ENCODE measurements at regions not wholly inside any gene's neighbourhood (a gene's known extent, or its start where the extent isn't known, plus 50 kb on each side); places are given as distances from the start of the nearest gene placed in this dataset.

DNA sequence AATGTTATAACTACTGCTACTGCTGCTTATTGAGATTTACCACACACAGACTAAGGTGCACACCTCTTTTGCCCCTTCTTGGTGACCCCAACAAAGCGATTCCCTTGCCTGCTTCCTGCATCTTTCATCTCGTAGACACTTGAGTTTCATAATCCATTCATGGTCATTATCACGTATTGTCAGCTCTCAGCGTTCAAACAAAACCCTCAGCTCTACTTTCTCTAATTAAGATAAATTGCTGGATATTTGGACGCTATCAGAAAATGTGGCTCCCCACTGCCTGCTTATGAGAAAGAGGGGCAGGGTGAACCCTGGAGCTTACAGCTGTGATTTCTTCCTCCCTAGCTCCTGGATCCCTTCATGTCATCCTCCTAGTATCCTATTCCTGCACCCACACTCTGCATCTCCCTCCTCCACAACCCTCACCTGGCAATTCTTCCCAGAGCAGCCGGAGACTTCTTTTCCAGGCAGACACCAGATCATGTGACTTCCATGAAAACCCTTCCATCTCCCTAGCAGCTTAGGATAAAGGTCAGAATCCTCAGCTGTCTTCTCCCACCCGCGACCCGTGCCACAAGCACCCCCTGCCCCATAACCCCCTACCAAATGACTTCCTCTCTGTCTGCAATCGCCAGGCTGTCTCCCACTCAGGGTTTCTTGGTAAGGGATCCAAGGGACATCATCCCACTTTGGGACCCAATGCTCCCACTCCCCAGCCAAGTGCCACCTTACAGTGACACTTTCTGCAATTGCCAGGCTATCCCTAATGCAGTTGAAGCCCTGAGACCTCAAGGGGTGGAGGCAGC is 146.5 kb downstream of the NSG2 start:
- DNase-seq = no peak

GRCh38 chr5:174192901-174193300 is 147.4 kb downstream of the NSG2 start:
- no peak for DNase-seq

DNA sequence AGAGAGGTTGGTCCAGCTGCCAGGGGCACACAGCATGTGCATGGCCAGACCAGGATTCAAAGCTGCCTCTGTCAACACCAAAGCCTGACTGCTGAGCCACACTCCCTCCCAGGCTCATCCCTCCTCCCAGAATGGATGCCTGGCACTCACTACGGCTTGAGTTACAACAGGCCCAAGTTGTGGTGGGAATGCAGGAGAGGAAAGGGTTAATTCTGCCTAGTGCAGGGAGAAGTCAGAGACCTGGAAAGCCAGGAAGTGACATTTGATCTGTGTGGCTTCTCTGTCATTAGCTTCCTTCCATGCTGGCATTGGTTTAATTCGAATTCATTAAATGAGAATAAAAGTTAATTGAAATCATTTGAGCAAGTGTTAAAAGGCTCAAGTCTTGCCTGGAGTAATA is 150.0 kb downstream of the NSG2 start:
- no peak for DNase-seq

DNA sequence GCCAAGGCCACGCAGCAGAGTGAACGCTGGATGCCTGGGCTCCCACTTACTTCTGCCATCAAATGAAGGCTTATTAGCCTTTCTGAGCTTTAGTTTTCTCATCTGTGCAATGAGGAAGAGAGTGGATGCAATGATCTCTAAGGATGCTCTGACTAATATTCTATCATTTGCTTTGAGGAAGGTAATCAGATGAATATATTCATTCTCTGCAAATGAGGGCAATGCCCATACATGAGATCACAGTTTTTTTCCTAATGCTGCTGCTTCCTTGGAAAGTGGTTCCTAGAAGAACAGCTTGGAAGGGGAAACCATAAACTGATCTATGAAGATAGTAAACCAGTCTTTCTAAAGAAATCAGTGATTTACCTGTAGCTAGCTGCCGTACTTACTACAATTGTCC is 152.4 kb downstream of the NSG2 start:
- DNase-seq = no peak

DNA sequence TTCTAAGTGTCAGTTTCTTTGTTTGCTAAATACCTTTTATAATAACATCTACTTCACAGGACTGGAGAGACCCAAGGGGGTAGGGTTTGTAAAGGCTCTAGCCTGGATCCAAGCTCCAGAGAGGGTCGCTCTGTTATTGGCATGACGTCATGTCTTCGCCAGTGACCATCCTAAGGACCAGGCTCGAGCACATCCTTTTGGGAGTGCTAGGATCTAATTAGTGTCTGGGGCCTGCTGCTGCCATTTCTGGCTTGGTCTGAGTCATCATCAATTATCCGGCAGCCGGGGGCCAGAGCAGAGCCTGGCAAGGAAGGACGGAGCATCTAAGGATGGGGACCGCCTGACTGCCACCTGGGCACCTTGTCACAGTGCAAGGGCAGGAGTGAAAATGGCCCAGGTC is 153.0 kb downstream of the NSG2 start:
- DNase-seq = no peak

DNA sequence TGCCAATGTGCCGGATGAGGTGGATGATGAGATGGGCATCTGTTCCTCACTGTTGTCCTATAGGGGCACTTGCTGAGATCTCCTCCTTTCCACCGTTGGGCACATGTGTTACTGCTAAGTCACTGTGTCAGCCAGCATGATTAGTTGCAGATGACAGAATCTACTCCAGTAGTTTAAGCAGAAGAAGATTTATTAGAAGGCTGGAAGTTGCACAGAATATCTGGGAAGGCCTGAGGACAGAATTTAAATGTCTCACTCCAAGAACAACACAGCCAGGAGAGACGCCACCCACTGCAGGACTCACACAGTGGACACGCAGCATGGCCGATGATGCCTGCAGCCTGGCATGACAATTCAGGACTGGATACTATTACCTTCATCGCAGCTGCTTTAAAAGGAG is 157.5 kb downstream of the NSG2 start:
- no peak for DNase-seq

GRCh38 chr5:174204535-174205313 is 159.2 kb downstream of the NSG2 start:
- DNase-seq = no peak

DNA sequence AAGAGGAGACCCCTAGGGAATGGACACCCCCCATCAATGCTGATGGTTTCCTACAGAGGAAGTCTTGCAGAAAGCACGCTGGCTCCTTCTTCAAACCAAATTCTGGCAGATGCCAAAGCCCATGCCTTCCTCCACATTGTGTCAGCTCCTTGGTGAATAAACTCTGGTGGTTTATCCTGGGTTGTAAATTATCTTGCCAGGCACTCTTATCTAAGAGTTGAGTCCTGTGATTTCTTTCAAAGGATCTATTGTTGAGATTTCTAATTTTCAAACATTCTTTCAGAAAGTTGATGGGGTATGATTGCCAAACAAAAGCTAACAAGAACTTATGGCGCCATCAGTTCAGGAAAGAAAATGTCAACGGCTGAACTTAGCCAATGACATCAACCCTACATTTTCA is 160.4 kb downstream of the NSG2 start:
- no peak for DNase-seq

GRCh38 chr5:174210596-174211276 is 165.2 kb downstream of the NSG2 start:
- DNase-seq = no peak

GRCh38 chr5:174211277-174211626 is 165.7 kb downstream of the NSG2 start:
- DNase-seq = no peak

DNA sequence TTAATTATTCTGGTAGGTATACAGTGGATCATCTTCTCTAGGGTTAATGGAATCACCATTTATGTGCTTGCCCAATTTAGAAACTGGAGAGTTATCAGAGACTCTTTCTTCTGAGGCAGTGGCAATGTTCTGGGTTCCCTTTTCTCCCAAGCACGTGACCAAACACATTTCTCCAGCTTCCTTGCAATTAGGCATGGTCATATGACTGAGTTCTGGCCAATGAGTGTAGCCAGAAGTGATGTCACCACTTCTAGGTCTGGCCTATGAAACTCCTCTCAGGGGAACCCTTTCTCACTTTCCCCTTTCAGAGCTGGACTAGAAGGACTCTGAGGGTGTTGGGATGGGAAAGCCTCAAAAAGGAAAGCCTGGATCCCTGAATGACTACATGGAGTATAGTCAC is 172.0 kb downstream of the NSG2 start:
- DNase-seq = no peak

GRCh38 chr5:174218162-174218561 is 172.7 kb downstream of the NSG2 start:
- no peak for DNase-seq

GRCh38 chr5:174220417-174220816 is 174.9 kb downstream of the NSG2 start:
- no peak for DNase-seq

- DNase-seq = no peak
These were observed 175.9 kb downstream of the NSG2 start for GRCh38 chr5:174221436-174221835.

GRCh38 chr5:174221946-174222345 is 176.4 kb downstream of the NSG2 start:
- DNase-seq = no peak

DNA sequence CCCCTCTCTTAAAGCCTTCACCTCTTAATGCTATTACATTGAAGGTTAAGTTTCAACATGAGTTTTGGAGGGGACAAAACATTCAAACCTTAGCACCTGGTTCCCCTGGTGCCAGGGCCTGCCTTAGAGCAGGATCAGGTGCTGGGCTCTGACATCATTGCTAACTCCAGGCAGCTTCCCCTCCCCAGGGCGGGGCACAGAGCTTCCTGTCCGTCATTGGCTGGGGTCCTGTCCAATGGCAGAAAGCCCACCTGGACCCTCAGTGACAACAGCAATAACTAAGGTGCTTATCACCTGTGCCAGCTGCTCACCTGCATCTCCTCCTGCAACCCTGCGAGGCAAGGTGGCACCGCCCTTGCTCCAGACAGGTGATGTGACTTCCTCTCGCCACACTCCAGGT is 177.4 kb downstream of the NSG2 start:
- DNase-seq = no peak

GRCh38 chr5:174223355-174223754 is 177.8 kb downstream of the NSG2 start:
- DNase-seq = no peak

DNA sequence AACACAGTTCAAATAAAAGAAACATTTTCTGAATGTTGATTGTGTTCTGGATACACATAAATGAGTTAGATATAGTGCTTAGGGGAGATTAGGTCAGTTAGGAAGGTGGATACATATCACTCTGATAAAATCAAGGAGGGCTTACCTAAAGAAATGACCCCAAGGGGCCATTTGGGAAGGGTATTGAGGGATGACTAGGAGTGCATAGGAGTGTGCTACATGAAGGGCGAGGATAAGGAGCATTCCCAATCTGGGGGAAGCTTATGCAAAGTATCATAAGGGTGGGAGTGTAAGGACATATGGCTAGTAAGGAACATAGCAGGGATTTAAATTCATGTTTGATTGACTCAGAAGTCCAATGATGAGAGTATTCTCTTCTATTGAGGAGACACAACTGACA is 183.6 kb downstream of the NSG2 start:
- DNase-seq = no peak

- no peak for DNase-seq
These were observed 184.2 kb downstream of the NSG2 start for GRCh38 chr5:174229514-174230370.

DNA sequence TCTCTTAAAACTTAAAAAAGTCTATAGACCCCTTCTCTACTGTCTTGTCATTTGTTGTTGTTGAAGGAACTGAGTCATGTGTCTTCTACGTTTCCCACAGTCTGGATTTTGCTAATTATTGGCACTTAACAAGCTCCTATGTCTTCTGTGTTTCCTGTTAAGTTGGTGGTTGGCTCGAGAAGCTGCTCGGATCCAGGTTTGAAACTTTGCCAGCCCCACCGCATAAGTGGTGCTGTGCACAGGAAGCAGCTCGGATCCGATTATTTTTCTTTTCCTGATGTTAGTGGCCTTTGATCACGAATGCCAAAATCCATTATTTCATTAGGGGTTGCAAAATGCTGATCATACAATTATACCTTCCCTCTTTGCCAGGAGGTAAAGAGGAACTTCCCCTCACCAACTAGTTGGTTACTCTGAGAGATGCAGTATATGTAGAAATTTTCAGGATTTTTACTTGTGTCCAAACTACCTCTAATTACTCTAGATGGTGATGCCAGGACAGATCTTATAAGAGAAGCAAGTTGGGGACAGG is 186.5 kb downstream of the NSG2 start:
- no peak for DNase-seq

- no peak for DNase-seq
These were observed 188.9 kb downstream of the NSG2 start for GRCh38 chr5:174234388-174234787.

- DNase-seq = no peak
These were observed 189.9 kb downstream of the NSG2 start for GRCh38 chr5:174235221-174236011.

All from activated naive CD4-positive, alpha-beta T cell (primary cell).